ENCODE measurements at regions not wholly inside any gene's neighbourhood (a gene's known extent, or its start where the extent isn't known, plus 50 kb on each side); places are given as distances from the start of the nearest gene placed in this dataset.

DNA sequence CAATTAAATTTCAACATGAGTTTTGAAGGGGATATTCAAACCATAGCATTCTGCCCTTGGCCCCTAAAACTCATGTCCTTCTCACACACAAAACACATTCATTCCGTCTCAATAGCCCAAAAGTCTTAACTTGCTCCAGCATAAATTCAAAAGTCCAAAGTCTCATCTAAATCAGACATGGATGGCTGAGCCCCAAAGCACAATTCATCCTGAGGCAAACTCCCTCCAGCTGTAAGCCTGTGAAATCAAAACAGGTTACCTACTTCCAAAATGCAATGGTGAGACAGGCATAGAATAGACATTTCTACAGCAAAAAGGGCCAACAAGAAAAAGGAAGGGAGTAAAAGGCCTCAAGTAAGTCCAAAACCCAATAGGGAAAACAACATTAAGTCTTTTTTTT, 245.8 kb downstream of the TTC32 start:
- TF ChIP-seq, protein P1, sequence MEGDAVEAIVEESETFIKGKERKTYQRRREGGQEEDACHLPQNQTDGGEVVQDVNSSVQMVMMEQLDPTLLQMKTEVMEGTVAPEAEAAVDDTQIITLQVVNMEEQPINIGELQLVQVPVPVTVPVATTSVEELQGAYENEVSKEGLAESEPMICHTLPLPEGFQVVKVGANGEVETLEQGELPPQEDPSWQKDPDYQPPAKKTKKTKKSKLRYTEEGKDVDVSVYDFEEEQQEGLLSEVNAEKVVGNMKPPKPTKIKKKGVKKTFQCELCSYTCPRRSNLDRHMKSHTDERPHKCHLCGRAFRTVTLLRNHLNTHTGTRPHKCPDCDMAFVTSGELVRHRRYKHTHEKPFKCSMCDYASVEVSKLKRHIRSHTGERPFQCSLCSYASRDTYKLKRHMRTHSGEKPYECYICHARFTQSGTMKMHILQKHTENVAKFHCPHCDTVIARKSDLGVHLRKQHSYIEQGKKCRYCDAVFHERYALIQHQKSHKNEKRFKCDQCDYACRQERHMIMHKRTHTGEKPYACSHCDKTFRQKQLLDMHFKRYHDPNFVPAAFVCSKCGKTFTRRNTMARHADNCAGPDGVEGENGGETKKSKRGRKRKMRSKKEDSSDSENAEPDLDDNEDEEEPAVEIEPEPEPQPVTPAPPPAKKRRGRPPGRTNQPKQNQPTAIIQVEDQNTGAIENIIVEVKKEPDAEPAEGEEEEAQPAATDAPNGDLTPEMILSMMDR (conservative IDR thresholded peaks at IDR 0.05): no peak
- TF ChIP-seq EZH2 (IDR thresholded peaks at IDR 0.05; ENCODE audit: low read depth): no peak
